BJ (cell line): ENCODE measurements at regions not wholly inside any gene's neighbourhood (a gene's known extent, or its start where the extent isn't known, plus 50 kb on each side); places are given as distances from the start of the nearest gene placed in this dataset.

ENCODE experiments used
- CTCF ChIA-PET: fragments of 350-600 bp; formaldehyde crosslinking; extraction: SDS; loops from one replicate; lab custom pipeline; 2021; ENCODE audit warnings: antibody characterized with exemption, inconsistent platforms; lab: Yijun Ruan, JAX
- POLR2A ChIA-PET: fragments of 300-600 bp; sonication (Branson Sonifier 250); formaldehyde crosslinking; extraction: SDS; loops from one replicate; lab custom pipeline; 2021; ENCODE audit warnings: antibody characterized with exemption; lab: Charles Lee
- DNase-seq: peaks from one replicate; pipeline ENCODE4 v3.0.0-alpha.2; 2011; ENCODE audit warnings: low read depth
- H3K27me3 ChIP-seq: 2 replicates; pipeline ENCODE4 v1.6.0; 2011; ENCODE audit warnings: low read length; ENCODE audit not compliant: control insufficient read depth, insufficient read depth
- H3K36me3 ChIP-seq: 2 replicates; pipeline ENCODE4 v1.5.1; 2011; ENCODE audit warnings: low read length; ENCODE audit not compliant: control insufficient read depth, insufficient read depth
- H3K4me3 ChIP-seq: 2 replicates; pipeline ENCODE4 v1.5.1; 2011; ENCODE audit warnings: low read depth, mild to moderate bottlenecking, control low read depth, low read length
- CTCF ChIP-seq: IDR thresholded peaks from 2 replicates; pipeline ENCODE4 v1.5.1; 2011; ENCODE audit warnings: low read depth, mild to moderate bottlenecking, control low read depth, inconsistent platforms, low read length, moderate library complexity; ENCODE audit not compliant: insufficient read depth

DNA sequence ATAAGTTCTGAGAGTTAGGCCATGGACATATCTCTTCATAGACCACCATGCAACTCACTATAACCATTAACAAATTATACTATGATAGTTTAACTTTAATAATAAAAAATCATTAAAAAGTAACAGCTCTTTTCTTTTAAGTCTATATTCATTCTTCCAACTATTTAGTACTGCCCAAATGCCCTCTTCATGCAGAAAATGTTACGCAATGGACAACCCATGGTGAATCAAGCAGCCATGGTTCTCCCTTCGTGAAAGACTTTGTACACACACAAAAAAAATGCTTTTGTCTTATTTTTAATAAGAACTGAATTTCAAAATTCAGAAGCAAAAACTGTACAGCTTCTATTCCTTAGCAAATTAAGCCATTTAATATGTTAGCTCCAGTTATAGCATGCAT lies 401.1 kb downstream of the EFNA5 start:
- TF ChIP-seq CTCF, result no peak
- H3K36me3 ChIP-seq, result no peaks in the 10 kb centered on the region; the same call in 1 of the 2 replicates
- DNase-seq, result no peak
- CTCF ChIA-PET, result no interaction called here
- no peaks in the 10 kb centered on the region for H3K27me3 ChIP-seq
- POLR2A ChIA-PET, result no interaction called here
- no peak overlapping the region for H3K4me3 ChIP-seq

DNA sequence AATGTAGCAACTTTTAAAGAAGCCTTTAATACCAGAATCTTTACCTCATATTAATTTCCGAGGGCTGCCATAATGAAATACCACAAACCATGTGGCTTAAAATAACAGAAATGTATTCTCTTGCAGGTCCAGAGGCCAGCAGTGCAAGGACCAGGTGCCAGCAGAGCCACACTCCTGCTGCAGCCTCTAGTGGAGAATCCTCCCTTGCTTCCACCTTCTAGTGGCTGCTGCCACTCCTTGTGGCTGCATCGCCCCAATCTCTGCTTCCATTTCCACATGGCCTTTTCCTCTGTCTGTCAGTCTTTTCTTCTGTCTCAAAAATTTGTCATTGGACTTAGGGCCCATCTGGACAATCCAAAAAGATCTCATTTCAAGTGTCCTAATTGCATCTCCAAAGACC lies 401.5 kb downstream of the EFNA5 start:
- ChIA-PET CTCF (no interaction called here), POLR2A (no interaction called here)
- DNase-seq, result no peak
- no peak overlapping the region for H3K4me3 ChIP-seq
- no peaks in the 10 kb centered on the region; the same call in 1 of the 2 replicates for H3K36me3 ChIP-seq
- no peak for TF ChIP-seq CTCF
- no peaks in the 10 kb centered on the region for H3K27me3 ChIP-seq

DNA sequence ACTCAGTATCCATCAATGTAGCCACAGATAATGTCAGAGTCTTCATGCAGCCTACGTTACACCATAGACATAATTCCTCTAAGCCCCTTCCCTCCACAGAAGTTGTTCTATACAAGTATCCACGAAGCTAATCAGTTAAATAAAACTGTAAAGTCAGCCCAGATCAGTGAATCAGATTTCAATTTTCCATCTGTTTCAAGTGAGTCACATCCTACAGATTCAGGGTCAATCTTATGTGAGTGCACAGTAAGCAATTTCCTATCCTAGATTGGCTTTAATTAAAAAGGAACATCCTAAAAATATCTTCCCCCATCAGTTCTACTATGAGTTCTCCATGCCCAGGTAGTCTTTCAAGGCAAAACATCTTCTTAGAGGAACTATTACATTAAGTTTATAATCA lies 402.5 kb downstream of the EFNA5 start:
- ChIA-PET CTCF (no interaction called here), POLR2A (no interaction called here)
- no peak overlapping the region for H3K4me3 ChIP-seq
- no peak for TF ChIP-seq CTCF
- H3K27me3 ChIP-seq, result no peaks in the 10 kb centered on the region
- no peak for DNase-seq
- no peaks in the 10 kb centered on the region; the same call in 1 of the 2 replicates for H3K36me3 ChIP-seq

- CTCF ChIA-PET, result no interaction called here
- H3K36me3 ChIP-seq, result no peaks in the 10 kb centered on the region; the same call in 1 of the 2 replicates
- POLR2A ChIA-PET, result no interaction called here
- H3K4me3 ChIP-seq, result no peak overlapping the region
- no peaks in the 10 kb centered on the region for H3K27me3 ChIP-seq
- no peak for TF ChIP-seq CTCF
- no peak for DNase-seq
Observed at GRCh38 chr5:107266100-107266499, 404.6 kb downstream of the EFNA5 start.

DNA sequence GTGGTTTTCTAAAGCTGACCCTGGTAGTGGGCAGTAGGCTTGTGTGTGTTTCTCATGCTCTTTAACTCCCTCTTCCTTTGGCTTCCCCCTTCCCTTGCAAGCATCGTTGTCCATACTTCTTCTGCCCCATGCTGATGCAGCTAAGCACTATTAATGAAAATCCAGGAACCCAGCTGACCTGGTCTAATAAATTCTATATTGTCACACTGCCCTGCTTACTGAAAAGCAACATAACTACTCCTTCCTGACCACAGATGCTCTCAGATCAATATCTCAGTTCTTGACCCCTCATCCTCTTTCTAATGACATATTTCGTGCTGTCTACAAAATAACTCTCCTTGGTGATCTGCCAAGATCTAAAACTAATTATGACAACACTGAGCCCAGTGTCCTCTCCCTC lies 405.5 kb downstream of the EFNA5 start:
- no peak for DNase-seq
- POLR2A ChIA-PET, result no interaction called here
- Histone ChIP-seq H3K4me3 (no peak overlapping the region), H3K36me3 (no peaks in the 10 kb centered on the region; the same call in 1 of the 2 replicates), H3K27me3 (no peaks in the 10 kb centered on the region)
- no peak for TF ChIP-seq CTCF
- CTCF ChIA-PET, result no interaction called here
